GM18520 (cell line): ENCODE measurements at regions not wholly inside any gene's neighbourhood (a gene's known extent, or its start where the extent isn't known, plus 50 kb on each side); places are given as distances from the start of the nearest gene placed in this dataset.

ENCODE experiments used
- ATAC-seq: cut with Tn5 transposase; IDR thresholded peaks from one replicate; pipeline ENCODE4 v1.9.1; 2021; ENCODE audit not compliant: unreplicated experiment

- ATAC-seq, result no peak
These were observed 256.4 kb upstream of the SOX21 start for GRCh38 chr13:94968757-94969086.

GRCh38 chr13:94968040-94968756 is 255.9 kb upstream of the SOX21 start:
- ATAC-seq, result no peak

- ATAC-seq, result no peak
These were observed 255.1 kb upstream of the SOX21 start for GRCh38 chr13:94967183-94968039.

- ATAC-seq, result no peak
These were observed 254.1 kb upstream of the SOX21 start for GRCh38 chr13:94966422-94966955.

- no peak for ATAC-seq
These were observed 247.3 kb upstream of the SOX21 start for GRCh38 chr13:94959626-94960025.

GRCh38 chr13:94956417-94957110 is 244.2 kb upstream of the SOX21 start:
- no peak for ATAC-seq

- ATAC-seq, result no peak
These were observed 240.4 kb upstream of the SOX21 start for GRCh38 chr13:94952787-94953186.

GRCh38 chr13:94950303-94950702 is 238.0 kb upstream of the SOX21 start:
- ATAC-seq, result no peak

- no peak for ATAC-seq
These were observed 235.6 kb upstream of the SOX21 start for GRCh38 chr13:94947965-94948371.

GRCh38 chr13:94947392-94947791 is 235.0 kb upstream of the SOX21 start:
- ATAC-seq, result no peak

GRCh38 chr13:94946039-94946438 is 233.7 kb upstream of the SOX21 start:
- no peak for ATAC-seq

- no peak for ATAC-seq
These were observed 225.8 kb upstream of the SOX21 start for GRCh38 chr13:94938124-94938523.

GRCh38 chr13:94936633-94937032 is 224.3 kb upstream of the SOX21 start:
- ATAC-seq, result no peak

GRCh38 chr13:94933936-94934335 is 221.6 kb upstream of the SOX21 start:
- ATAC-seq, result no peak

- no peak for ATAC-seq
These were observed 220.9 kb upstream of the SOX21 start for GRCh38 chr13:94933230-94933751.

- ATAC-seq, result no peak
These were observed 215.9 kb upstream of the SOX21 start for GRCh38 chr13:94928127-94928775.

- no peak for ATAC-seq
These were observed 212.9 kb upstream of the SOX21 start for GRCh38 chr13:94925263-94925662.

GRCh38 chr13:94921181-94921580 is 208.8 kb upstream of the SOX21 start:
- no peak for ATAC-seq

- no peak for ATAC-seq
These were observed 208.2 kb upstream of the SOX21 start for GRCh38 chr13:94920578-94920977.

GRCh38 chr13:94917824-94918223 is 205.5 kb upstream of the SOX21 start:
- no peak for ATAC-seq

- ATAC-seq, result no peak
These were observed 202.6 kb upstream of the SOX21 start for GRCh38 chr13:94914895-94915294.
